ENCODE measurements at regions not wholly inside any gene's neighbourhood (a gene's known extent, or its start where the extent isn't known, plus 50 kb on each side); places are given as distances from the start of the nearest gene placed in this dataset.

GRCh38 chr1:221109930-221110329 is 230.7 kb downstream of the HLX start:
- DNase-seq: no peak

GRCh38 chr1:221117133-221117532 is 237.9 kb downstream of the HLX start:
- DNase-seq: no peak

- DNase-seq: no peak
Measured at GRCh38 chr1:221117548-221117951, 238.3 kb downstream of the HLX start.

GRCh38 chr1:221118176-221118937 is 239.1 kb downstream of the HLX start:
- no peak for DNase-seq

- no peak for DNase-seq
Measured at GRCh38 chr1:221118938-221119320, 239.7 kb downstream of the HLX start.

GRCh38 chr1:221122501-221122900 is 243.3 kb downstream of the HLX start:
- DNase-seq: no peak

GRCh38 chr1:221125976-221126375 is 246.7 kb downstream of the HLX start:
- no peak for DNase-seq

GRCh38 chr1:221137666-221138065 is 258.4 kb downstream of the HLX start:
- no peak for DNase-seq

- DNase-seq: no peak
Measured at GRCh38 chr1:221138516-221138915, 259.3 kb downstream of the HLX start.

- no peak for DNase-seq
Measured at GRCh38 chr1:221139991-221140390, 260.7 kb downstream of the HLX start.

GRCh38 chr1:221141096-221141495 is 261.9 kb downstream of the HLX start:
- DNase-seq: no peak

GRCh38 chr1:221141606-221142285 is 262.5 kb downstream of the HLX start:
- DNase-seq: no peak

- DNase-seq: no peak
Measured at GRCh38 chr1:221148660-221149059, 269.4 kb downstream of the HLX start.

GRCh38 chr1:221149111-221149510 is 269.9 kb downstream of the HLX start:
- DNase-seq: no peak

GRCh38 chr1:221149555-221150075 is 270.4 kb downstream of the HLX start:
- no peak for DNase-seq

GRCh38 chr1:221150996-221151395 is 271.8 kb downstream of the HLX start:
- DNase-seq: no peak

- DNase-seq: no peak
Measured at GRCh38 chr1:221154932-221155331, 275.7 kb downstream of the HLX start.

- DNase-seq: no peak
Measured at GRCh38 chr1:221157026-221157761, 278.0 kb downstream of the HLX start.

GRCh38 chr1:221159608-221160007 is 280.4 kb downstream of the HLX start:
- DNase-seq: no peak

GRCh38 chr1:221161571-221162041 is 282.4 kb downstream of the HLX start:
- no peak for DNase-seq

- DNase-seq: no peak
Measured at GRCh38 chr1:221162352-221162751, 283.1 kb downstream of the HLX start.

GRCh38 chr1:221162939-221163338 is 283.7 kb downstream of the HLX start:
- DNase-seq: no peak

GRCh38 chr1:221164029-221164428 is 284.8 kb downstream of the HLX start:
- DNase-seq: no peak

Data from DMS79 (cell line).